Activated CD4-positive, alpha-beta memory T cell treated with anti-CD3 and anti-CD28 coated beads for 36 hours (primary cell): ENCODE measurements at regions not wholly inside any gene's neighbourhood (a gene's known extent, or its start where the extent isn't known, plus 50 kb on each side); places are given as distances from the start of the nearest gene placed in this dataset.

Experiments
- CTCF ChIA-PET: fragments of 350-600 bp; sonication (Branson Sonifier 250); formaldehyde crosslinking; loops from one replicate; lab custom pipeline; 2021; ENCODE audit warnings: antibody characterized with exemption, inconsistent platforms; lab: Charles Lee
- POLR2A ChIA-PET: fragments of 350-600 bp; sonication (Branson Sonifier 250); formaldehyde crosslinking; loops from one replicate; lab custom pipeline; 2021; ENCODE audit warnings: antibody characterized with exemption; lab: Charles Lee
- DNase-seq: peaks from one replicate; pipeline ENCODE4 v3.0.0-alpha.2; 2020
- H3K27ac Mint-ChIP-seq: one replicate; pipeline ENCODE4 v1.8.0; 2021; ENCODE audit warnings: mixed read lengths
- H3K27me3 Mint-ChIP-seq: one replicate; pipeline ENCODE4 v1.8.0; 2021; ENCODE audit warnings: mixed read lengths
- H3K36me3 Mint-ChIP-seq: one replicate; pipeline ENCODE4 v1.8.0; 2021; ENCODE audit warnings: mixed read lengths
- H3K4me1 Mint-ChIP-seq: one replicate; pipeline ENCODE4 v1.8.0; 2021; ENCODE audit warnings: low read depth, mixed read lengths
- H3K4me3 Mint-ChIP-seq: one replicate; pipeline ENCODE4 v1.8.0; 2021; ENCODE audit warnings: mild to moderate bottlenecking, mixed read lengths
- H3K9me3 Mint-ChIP-seq: one replicate; pipeline ENCODE4 v1.8.0; 2021; ENCODE audit warnings: mixed read lengths
- intact Hi-C: fragments of 100-400 bp; cut with micrococcal nuclease; formaldehyde crosslinking; loops from one replicate; pipeline ENCODE4 v1.15.1; 2023

DNA sequence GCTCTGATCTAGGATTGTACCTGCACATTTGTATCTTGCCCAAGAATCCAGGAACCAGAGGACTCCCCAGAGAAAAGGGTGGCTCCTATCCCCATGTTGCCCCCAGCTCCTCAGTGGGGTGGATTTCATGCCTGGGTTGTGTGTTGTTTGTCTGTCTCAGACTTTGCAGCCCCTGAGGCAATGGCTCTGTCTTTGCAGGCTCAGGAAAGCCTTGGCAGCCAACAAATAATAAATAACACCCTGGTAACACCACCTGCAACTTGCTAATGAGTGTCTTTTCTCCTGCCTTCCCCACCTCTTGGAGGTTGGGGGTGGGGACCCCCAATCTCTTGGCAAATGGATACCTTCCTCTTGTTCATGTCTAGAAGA lies 65.2 kb upstream of the CISTR start:
- Mint-ChIP-seq H3K9me3 (no peaks in the 10 kb centered on the region), H3K36me3 (no peaks in the 10 kb centered on the region), H3K27ac (no peak overlapping the region), H3K4me1 (no peaks in the 10 kb centered on the region), H3K27me3 (peaks cover 41% of the 10 kb centered on the region), H3K4me3 (no peak overlapping the region)
- no peak for DNase-seq
- ChIA-PET POLR2A (no interaction called here), CTCF (no interaction called here)
- intact Hi-C loops: no loop called here

DNA sequence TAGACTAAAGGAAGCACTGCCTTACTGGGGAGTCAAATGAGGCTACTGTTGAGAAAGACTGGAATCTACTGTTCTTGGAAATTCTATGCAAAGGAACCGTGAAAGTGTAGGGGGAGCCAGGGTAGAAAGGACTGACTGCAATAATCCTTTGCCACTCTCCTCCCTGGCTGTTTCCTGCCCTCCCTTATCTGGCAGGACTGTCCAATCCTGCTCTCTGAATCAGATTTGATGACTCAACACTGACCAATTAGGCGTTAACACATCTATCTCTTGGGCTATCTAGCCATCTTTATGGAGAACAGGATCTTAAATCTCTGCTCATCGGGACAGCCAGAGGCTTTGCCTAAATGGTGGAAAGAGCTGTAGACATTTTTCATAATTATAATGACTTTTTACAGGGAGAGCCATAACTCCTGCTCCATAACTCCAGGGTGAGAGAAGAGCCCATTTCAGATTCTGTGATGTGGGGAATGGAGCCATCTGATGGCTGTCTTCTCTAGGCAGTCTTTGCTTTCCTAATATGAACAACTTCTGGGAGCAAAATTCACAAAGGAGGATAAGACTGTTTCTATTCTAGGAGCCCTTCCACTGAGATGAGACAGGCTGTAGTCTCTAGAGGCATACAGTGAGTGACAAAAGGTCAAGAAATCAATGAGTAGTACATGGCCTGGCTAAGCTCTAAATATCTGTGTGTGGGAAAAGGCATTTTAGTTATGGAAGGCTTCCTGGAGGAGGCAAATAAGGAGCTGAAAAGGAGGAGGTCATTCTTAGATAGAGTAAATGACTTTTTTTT lies 68.9 kb upstream of the CISTR start:
- POLR2A ChIA-PET: interaction anchor here (0.8 kb wide), 1 partner anchor 27 kb away, joined by 3 read pairs; no protein-coding TSS in a partner anchor
- DNase-seq: no peak
- Mint-ChIP-seq H3K9me3 (no peaks in the 10 kb centered on the region), H3K27ac (no peak overlapping the region), H3K36me3 (no peaks in the 10 kb centered on the region), H3K27me3 (peaks cover 50% of the 10 kb centered on the region), H3K4me3 (no peak overlapping the region), H3K4me1 (no peaks in the 10 kb centered on the region)
- CTCF ChIA-PET: interaction anchor here (0.8 kb wide), 1 partner anchor 41 kb away, joined by 3 read pairs; no protein-coding TSS in a partner anchor
- intact Hi-C loops: no loop called here

DNA sequence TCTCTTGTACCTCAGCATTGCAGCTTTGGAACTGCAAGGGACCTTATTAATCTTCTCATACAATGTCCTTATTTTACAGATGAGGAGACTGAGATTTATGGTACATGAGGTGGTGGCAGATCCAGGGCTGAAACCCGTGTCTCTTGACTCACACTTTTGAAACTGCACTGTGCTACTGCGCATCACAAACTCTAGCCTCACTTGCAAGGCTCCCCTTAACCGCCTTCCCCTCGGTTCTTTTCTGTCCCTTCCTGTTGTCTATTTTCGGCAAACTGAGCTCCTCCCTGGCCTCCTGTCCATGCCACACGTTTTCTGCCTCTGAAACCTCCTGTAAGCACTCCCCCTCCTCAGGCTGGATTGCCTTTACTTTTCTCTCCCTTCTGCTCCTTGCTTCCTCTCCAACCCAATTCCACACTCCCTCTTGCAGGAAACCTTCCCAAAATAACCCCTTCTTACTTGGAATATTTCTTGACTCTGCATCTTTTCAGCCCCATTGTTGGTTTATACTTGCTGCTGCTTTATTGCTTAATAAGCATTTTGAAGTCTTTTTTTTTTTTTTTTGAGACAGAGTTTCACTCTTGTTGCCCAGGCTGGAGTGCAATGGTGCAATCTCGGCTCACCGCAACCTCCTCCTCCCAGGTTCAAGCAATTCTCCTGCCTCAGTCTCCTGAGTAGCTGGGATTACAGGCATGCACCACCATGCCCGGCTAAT lies 72.4 kb upstream of the CISTR start:
- ChIA-PET POLR2A (no interaction called here), CTCF (no interaction called here)
- Mint-ChIP-seq H3K27ac (no peak overlapping the region), H3K27me3 (peaks cover 27% of the 10 kb centered on the region), H3K36me3 (no peaks in the 10 kb centered on the region), H3K4me1 (no peaks in the 10 kb centered on the region), H3K9me3 (no peaks in the 10 kb centered on the region), H3K4me3 (no peak overlapping the region)
- DNase-seq: no peak
- intact Hi-C loops: no loop called here

DNA sequence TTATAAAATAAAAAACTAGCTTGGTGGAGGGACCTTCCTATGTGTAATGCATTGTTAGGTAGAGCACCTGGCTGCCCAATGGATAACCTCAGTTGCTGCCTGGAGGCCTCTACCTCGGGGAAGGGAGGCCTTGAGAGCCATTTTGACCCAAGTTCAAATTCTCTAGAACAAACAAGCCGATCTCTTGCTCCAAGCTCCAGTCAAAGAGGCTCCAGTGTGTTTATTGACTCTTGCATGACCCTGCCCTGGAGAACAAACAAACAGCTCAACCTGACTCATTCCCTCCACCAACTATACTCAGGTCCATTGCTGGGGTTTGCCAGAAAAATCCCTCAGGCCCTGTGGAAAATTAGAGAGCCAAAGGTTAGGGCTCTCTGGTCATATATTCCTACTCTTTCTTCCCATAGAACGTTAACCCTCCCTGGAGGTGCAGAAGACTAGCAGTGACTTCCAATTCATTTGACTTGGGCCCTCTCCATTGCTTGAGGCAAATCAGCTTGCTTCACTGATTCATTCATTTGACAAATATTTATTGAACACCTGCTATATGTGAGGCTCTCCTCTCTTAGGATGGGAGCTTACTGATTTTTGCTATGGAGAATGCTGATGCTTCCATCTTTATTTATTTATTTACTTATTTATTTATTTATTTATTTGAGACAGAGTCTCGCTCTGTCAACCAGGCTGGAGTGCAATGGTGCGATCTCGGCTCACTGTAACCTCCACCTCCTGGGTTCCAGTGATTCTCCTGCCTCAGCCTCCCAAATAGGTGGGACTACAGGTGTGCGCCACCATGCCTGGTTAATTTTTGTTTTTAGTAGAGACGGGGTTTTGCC lies 73.7 kb upstream of the CISTR start:
- no peak overlapping the region for H3K4me3 Mint-ChIP-seq
- peaks cover 19% of the 10 kb centered on the region for H3K27me3 Mint-ChIP-seq
- H3K36me3 Mint-ChIP-seq: no peaks in the 10 kb centered on the region
- no peaks in the 10 kb centered on the region for H3K9me3 Mint-ChIP-seq
- no peaks in the 10 kb centered on the region for H3K4me1 Mint-ChIP-seq
- POLR2A ChIA-PET: no interaction called here
- no peak overlapping the region for H3K27ac Mint-ChIP-seq
- CTCF ChIA-PET: no interaction called here
- intact Hi-C loops: no loop called here
- DNase-seq: no peak

DNA sequence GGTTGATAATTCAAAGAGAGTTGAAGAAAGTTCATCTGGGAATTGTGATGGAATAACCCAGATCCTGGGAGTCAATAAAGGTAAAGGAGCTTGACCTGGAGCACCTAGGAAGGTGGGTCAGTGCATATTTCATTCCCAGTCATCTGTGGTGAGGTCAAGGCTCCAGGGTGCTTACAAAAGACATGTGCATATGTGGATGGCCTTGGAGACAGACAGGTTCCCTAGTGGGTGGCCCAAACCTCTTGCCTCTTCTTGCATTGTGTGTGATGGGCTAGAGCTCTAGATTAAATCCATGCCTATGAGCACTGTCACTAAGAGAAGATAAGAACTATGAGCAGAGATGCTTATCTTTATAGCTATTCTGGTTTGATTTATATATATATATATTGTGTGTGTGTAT lies 75.5 kb upstream of the CISTR start:
- Mint-ChIP-seq H3K27me3 (peaks cover 13% of the 10 kb centered on the region), H3K4me3 (no peak overlapping the region), H3K4me1 (no peaks in the 10 kb centered on the region), H3K9me3 (no peaks in the 10 kb centered on the region), H3K27ac (no peak overlapping the region), H3K36me3 (no peaks in the 10 kb centered on the region)
- CTCF ChIA-PET: no interaction called here
- no peak for DNase-seq
- intact Hi-C loops: no loop called here
- POLR2A ChIA-PET: no interaction called here

DNA sequence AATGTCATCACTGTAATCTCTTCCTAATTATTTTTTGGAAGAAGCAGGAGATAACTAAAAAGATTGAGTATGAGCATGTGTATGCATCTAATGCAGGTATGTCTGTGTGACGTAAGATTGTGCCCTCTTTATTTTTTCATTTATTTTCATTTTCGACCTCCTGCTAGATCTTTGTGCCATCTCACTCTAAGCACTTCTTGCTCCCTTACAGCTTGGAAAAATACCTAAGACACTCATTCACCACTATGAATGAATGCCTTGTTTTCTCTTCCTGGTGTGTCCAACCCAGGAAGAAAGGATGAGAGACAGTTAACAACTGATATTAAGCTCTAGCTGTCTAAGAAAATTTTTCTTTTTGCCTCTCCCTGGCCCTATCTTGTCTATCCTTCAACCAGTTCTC lies 76.8 kb upstream of the CISTR start:
- CTCF ChIA-PET: no interaction called here
- Mint-ChIP-seq H3K27me3 (peaks cover 7% of the 10 kb centered on the region), H3K9me3 (no peaks in the 10 kb centered on the region), H3K36me3 (no peaks in the 10 kb centered on the region), H3K4me1 (no peaks in the 10 kb centered on the region), H3K4me3 (no peak overlapping the region), H3K27ac (no peak overlapping the region)
- DNase-seq: no peak
- intact Hi-C loops: no loop called here
- POLR2A ChIA-PET: no interaction called here

DNA sequence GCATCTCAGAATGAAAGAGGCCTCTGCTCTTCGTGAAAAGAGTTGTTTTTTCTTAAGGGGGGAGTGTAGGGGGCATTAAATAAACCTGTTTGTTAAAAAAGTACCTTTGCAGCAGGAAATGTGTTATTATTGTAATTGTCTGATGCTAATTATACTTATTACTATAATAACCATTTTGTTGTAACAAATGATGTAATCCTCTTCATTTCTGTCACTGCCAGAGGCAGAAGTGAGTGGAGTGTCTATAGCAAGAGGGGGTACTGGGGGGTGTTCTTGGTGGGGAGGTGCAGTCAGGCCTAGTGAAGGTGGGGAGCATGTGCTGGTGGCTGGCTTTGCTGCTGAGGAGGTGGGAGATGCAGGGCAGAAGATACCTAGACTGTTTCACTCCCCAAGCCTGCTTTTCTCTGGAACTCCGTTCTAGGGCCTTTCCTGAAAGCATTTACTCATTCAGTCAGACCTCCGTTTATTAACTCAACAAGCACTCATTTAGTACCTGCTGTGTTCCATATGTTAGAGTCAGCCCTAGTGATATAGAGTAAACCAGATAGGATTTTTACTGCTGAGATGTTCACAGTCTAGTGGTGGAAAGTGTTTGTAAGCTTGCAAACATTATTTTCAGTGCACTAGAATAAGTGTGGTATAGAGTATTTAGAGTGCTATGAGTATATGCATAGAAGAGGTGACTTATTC lies 77.5 kb upstream of the CISTR start:
- ChIA-PET CTCF (interaction anchor here (0.7 to 1.8 kb wide), 3 partner anchors 36 to 83 kb away, joined by 3 to 5 read pairs (median 3); no protein-coding TSS in a partner anchor), POLR2A (no interaction called here)
- no peak for DNase-seq
- peaks cover 11% of the 10 kb centered on the region for H3K27me3 Mint-ChIP-seq
- no peaks in the 10 kb centered on the region for H3K4me1 Mint-ChIP-seq
- no peak overlapping the region for H3K27ac Mint-ChIP-seq
- no peak overlapping the region for H3K4me3 Mint-ChIP-seq
- H3K9me3 Mint-ChIP-seq: no peaks in the 10 kb centered on the region
- intact Hi-C loops: no loop called here
- no peaks in the 10 kb centered on the region for H3K36me3 Mint-ChIP-seq

DNA sequence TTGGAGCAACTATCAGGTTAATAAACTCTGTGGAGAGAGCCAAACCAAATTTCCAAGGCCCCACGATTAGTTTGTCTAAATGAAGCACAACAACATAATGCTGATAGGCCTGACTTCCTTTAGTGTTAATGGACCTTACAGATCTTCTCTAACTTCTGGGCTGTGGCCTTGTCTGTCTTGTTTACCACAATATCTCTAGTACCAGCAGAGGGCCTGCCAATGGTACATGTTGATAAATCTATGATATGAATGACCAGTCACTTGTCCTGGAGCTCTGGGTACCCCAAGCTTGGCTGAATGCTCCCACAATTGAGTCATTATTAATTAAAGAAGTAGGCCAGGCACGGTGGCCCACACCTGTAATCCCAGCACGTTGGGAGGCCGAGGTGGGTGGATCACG lies 78.9 kb upstream of the CISTR start:
- POLR2A ChIA-PET: no interaction called here
- Mint-ChIP-seq H3K4me3 (no peak overlapping the region), H3K36me3 (no peaks in the 10 kb centered on the region), H3K9me3 (no peaks in the 10 kb centered on the region), H3K27ac (no peak overlapping the region), H3K27me3 (peaks cover 11% of the 10 kb centered on the region), H3K4me1 (no peaks in the 10 kb centered on the region)
- CTCF ChIA-PET: interaction anchor here (1.8 kb wide), 1 partner anchor 84 kb away, joined by 5 read pairs; no protein-coding TSS in a partner anchor
- no peak for DNase-seq
- intact Hi-C loops: no loop called here

DNA sequence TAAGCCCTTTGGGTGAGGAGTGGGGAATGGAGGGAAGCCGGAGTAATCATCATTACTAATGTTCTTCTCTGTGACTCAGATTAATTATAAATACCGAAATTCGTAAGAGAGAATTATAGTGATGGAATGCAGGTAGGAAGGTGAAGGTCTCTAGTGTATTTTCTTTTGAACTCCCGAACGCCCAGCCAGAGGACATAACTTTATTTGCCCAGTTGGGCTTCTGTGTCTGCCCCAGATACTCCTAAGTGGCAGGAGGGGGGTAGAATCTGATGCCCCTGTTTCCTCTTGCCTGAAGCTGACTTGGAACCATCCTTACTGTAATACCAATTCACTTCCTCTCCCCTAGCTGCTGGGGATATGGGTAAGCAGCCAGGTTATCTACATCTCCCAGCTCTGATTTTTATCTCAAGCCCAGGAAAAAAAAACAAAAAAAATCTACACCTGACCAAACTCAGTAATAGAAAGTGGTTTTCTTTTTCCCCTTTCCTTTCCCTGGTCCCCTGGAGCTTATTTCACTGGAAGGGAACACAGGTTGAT lies 84.4 kb upstream of the CISTR start:
- Mint-ChIP-seq H3K4me1 (no peaks in the 10 kb centered on the region), H3K36me3 (no peaks in the 10 kb centered on the region), H3K27me3 (peaks cover 38% of the 10 kb centered on the region), H3K4me3 (no peak overlapping the region), H3K9me3 (no peaks in the 10 kb centered on the region), H3K27ac (no peak overlapping the region)
- ChIA-PET POLR2A (no interaction called here), CTCF (no interaction called here)
- intact Hi-C loops: no loop called here
- DNase-seq: no peak

DNA sequence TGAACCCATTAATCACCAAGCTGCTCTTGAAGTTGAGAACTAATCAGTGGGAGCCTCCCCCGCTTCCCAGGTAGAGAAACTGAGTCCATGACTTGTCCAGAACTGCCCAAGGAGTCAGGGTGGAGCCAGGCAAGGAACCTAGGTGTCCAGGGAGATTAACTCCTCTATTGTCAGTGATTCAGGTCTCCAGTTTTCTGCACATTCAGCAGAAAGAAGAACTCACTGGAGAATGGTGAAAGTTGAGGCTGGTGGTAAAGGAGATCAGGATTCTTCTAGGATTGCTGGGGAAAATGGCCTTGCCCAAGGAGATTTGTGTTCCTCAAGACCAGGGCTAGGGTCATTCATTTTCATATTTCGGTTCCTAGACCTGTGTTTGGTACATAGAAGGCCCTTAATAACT lies 87.2 kb upstream of the CISTR start:
- ChIA-PET POLR2A (no interaction called here), CTCF (no interaction called here)
- Mint-ChIP-seq H3K4me3 (no peak overlapping the region), H3K36me3 (no peaks in the 10 kb centered on the region), H3K4me1 (no peaks in the 10 kb centered on the region), H3K27me3 (peaks cover 52% of the 10 kb centered on the region), H3K9me3 (no peaks in the 10 kb centered on the region), H3K27ac (no peak overlapping the region)
- no peak for DNase-seq
- intact Hi-C loops: no loop called here

DNA sequence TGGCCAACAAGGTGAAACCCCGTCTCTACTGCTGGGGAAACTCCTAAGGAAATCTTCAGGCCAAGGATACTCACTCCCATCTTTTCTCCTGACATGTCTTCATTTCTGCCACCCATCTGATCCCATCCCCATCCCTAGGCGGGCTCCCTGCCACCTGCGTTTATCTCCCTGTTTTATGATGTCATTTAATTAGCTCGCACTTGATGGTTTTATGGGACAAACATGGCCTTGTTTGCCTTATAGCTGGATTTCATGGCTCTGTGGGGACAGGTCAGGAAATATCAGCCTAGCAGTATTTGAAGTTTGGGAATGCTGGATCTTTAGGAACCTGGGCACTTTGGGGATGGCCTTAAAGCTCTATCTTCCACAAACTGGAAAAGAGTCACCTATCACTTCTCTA lies 88.5 kb upstream of the CISTR start:
- H3K27me3 Mint-ChIP-seq: peaks cover 55% of the 10 kb centered on the region
- ChIA-PET POLR2A (no interaction called here), CTCF (no interaction called here)
- intact Hi-C loops: no loop called here
- H3K4me3 Mint-ChIP-seq: no peak overlapping the region
- no peaks in the 10 kb centered on the region for H3K36me3 Mint-ChIP-seq
- no peaks in the 10 kb centered on the region for H3K9me3 Mint-ChIP-seq
- H3K4me1 Mint-ChIP-seq: no peaks in the 10 kb centered on the region
- DNase-seq: no peak
- no peak overlapping the region for H3K27ac Mint-ChIP-seq
